B cell (primary cell): ENCODE measurements at regions not wholly inside any gene's neighbourhood (a gene's known extent, or its start where the extent isn't known, plus 50 kb on each side); places are given as distances from the start of the nearest gene placed in this dataset.

ENCODE experiments used
- EZH2 ChIP-seq: IDR thresholded peaks from 2 replicates; pipeline ENCODE4 v1.6.1; 2012; ENCODE audit warnings: borderline replicate concordance, low read depth, mild to moderate bottlenecking, moderate library complexity, low read length; ENCODE audit not compliant: insufficient read depth, poor library complexity, severe bottlenecking
- TF ChIP-seq, protein P1 (sequence below): fragments of 200-600 bp; IDR thresholded peaks from one replicate; pipeline ENCODE4 v1.8.0; 2022; ENCODE audit warnings: antibody characterized with exemption, mild to moderate bottlenecking

DNA sequence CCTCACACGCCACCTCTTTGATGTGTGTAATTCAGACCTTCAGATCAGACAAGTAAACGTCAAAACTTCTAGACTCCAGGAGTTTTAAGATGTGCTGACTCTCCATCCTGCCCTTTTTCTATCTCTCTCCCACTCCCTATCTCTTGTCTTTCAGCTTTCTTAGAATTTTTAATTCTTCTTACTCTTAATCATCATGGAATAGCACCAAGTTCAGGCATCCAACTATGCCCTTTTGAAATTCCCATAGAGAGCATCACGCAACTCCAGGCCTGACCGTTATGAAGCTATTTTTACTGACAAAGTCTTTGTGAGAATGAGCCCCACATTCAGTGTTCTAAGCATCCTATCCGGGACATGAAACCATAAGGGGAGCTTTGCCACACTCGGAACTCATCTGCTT, 62.6 kb downstream of the CTAGE1 start:
- TF ChIP-seq, protein P1, sequence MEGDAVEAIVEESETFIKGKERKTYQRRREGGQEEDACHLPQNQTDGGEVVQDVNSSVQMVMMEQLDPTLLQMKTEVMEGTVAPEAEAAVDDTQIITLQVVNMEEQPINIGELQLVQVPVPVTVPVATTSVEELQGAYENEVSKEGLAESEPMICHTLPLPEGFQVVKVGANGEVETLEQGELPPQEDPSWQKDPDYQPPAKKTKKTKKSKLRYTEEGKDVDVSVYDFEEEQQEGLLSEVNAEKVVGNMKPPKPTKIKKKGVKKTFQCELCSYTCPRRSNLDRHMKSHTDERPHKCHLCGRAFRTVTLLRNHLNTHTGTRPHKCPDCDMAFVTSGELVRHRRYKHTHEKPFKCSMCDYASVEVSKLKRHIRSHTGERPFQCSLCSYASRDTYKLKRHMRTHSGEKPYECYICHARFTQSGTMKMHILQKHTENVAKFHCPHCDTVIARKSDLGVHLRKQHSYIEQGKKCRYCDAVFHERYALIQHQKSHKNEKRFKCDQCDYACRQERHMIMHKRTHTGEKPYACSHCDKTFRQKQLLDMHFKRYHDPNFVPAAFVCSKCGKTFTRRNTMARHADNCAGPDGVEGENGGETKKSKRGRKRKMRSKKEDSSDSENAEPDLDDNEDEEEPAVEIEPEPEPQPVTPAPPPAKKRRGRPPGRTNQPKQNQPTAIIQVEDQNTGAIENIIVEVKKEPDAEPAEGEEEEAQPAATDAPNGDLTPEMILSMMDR: no peak
- no peak for TF ChIP-seq EZH2
